ENCODE measurements at regions not wholly inside any gene's neighbourhood (a gene's known extent, or its start where the extent isn't known, plus 50 kb on each side); places are given as distances from the start of the nearest gene placed in this dataset.

DNA sequence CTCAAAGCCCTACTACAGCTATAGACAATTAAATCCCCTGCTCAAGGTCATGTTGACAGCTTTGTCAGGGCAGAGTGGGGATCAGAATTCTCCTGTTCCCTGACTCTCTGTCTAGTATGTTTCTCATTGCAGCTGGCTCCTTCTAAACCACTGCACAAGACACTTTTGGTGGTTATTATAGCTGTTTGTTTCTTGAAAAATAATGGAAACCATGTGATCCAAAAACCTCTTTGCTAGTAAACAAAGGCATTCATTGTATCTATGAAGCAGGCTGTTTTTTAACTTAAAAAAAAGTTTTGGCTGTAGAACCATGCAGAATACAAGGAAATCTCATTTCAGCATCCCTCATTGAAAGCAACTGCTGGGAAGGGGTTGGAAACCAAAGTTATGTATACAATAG is 352.5 kb upstream of the EPHA4 start:
- Histone ChIP-seq H3K9me2 (replicated peaks; ENCODE audit: insufficient read depth, low read length) (no peaks in the 10 kb centered on the region; the same call in 1 of the 2 replicates), H3K79me2 (ENCODE audit: insufficient read depth, low read length) (no peaks in the 10 kb centered on the region), H3K4me3 (ENCODE audit: insufficient read depth, low read length, poor library complexity, severe bottlenecking) (no peak overlapping the region), H3K36me3 (ENCODE audit: low read length) (no peaks in the 10 kb centered on the region), H4K20me1 (ENCODE audit: low read depth, low read length) (no peaks in the 10 kb centered on the region), H2AFZ (ENCODE audit: low read depth, low read length, severe bottlenecking) (no peak overlapping the region), H3K27ac (ENCODE audit: low read depth, low read length) (no peak overlapping the region), H3K4me2 (ENCODE audit: low read depth, low read length, poor library complexity, severe bottlenecking) (no peak overlapping the region), H3K9ac (ENCODE audit: low read length) (no peak overlapping the region), H3K27me3 (ENCODE audit: low read length) (no peaks in the 10 kb centered on the region), H3K9me3 (ENCODE audit: insufficient read depth, low read length) (no peaks in the 10 kb centered on the region), H3F3A (ENCODE audit: insufficient read depth) (no peaks in the 10 kb centered on the region)
- TF ChIP-seq, protein P1, sequence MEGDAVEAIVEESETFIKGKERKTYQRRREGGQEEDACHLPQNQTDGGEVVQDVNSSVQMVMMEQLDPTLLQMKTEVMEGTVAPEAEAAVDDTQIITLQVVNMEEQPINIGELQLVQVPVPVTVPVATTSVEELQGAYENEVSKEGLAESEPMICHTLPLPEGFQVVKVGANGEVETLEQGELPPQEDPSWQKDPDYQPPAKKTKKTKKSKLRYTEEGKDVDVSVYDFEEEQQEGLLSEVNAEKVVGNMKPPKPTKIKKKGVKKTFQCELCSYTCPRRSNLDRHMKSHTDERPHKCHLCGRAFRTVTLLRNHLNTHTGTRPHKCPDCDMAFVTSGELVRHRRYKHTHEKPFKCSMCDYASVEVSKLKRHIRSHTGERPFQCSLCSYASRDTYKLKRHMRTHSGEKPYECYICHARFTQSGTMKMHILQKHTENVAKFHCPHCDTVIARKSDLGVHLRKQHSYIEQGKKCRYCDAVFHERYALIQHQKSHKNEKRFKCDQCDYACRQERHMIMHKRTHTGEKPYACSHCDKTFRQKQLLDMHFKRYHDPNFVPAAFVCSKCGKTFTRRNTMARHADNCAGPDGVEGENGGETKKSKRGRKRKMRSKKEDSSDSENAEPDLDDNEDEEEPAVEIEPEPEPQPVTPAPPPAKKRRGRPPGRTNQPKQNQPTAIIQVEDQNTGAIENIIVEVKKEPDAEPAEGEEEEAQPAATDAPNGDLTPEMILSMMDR (IDR thresholded peaks at IDR 0.05; ENCODE audit: insufficient read depth, low read length, poor library complexity, severe bottlenecking): no peak
- TF ChIP-seq EZH2phosphoT487 (conservative IDR thresholded peaks at IDR 0.05; ENCODE audit: low read length): no peak

DNA sequence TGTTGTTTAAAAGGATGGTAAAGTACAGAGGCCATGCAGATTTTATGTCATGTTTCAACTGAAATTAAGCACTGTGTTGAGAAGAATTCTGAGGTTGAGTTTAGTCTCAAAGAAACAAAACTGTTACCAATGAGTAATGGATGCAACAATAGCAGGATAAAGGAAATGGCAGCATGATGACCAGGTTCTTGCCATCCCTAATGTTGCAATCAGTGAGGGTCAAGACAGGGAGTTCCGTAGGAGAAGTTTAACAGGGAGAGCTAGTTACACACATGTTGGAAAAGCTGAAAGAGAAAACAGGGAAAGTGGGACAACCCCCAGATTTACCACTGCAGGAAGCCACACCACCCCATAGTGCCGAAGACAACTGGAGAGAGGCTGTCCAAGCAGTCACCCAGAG is 343.8 kb upstream of the EPHA4 start:
- H3K4me2 ChIP-seq (ENCODE audit: low read depth, low read length, poor library complexity, severe bottlenecking): no peak overlapping the region
- no peaks in the 10 kb centered on the region for H3K9me3 ChIP-seq (ENCODE audit: insufficient read depth, low read length)
- no peaks in the 10 kb centered on the region for H3K36me3 ChIP-seq (ENCODE audit: low read length)
- H3K27ac ChIP-seq (ENCODE audit: low read depth, low read length): no peak overlapping the region
- H3K4me3 ChIP-seq (ENCODE audit: insufficient read depth, low read length, poor library complexity, severe bottlenecking): no peak overlapping the region
- no peak overlapping the region for H3K9ac ChIP-seq (ENCODE audit: low read length)
- no peaks in the 10 kb centered on the region for H3K27me3 ChIP-seq (ENCODE audit: low read length)
- H3F3A ChIP-seq (ENCODE audit: insufficient read depth): no peaks in the 10 kb centered on the region
- no peak for TF ChIP-seq EZH2phosphoT487 (conservative IDR thresholded peaks at IDR 0.05; ENCODE audit: low read length)
- TF ChIP-seq, protein P1 (IDR thresholded peaks at IDR 0.05; ENCODE audit: insufficient read depth, low read length, poor library complexity, severe bottlenecking): no peak
- no peaks in the 10 kb centered on the region for H3K9me2 ChIP-seq (replicated peaks; ENCODE audit: insufficient read depth, low read length)
- H2AFZ ChIP-seq (ENCODE audit: low read depth, low read length, severe bottlenecking): no peak overlapping the region
- H4K20me1 ChIP-seq (ENCODE audit: low read depth, low read length): no peaks in the 10 kb centered on the region
- no peaks in the 10 kb centered on the region for H3K79me2 ChIP-seq (ENCODE audit: insufficient read depth, low read length)

DNA sequence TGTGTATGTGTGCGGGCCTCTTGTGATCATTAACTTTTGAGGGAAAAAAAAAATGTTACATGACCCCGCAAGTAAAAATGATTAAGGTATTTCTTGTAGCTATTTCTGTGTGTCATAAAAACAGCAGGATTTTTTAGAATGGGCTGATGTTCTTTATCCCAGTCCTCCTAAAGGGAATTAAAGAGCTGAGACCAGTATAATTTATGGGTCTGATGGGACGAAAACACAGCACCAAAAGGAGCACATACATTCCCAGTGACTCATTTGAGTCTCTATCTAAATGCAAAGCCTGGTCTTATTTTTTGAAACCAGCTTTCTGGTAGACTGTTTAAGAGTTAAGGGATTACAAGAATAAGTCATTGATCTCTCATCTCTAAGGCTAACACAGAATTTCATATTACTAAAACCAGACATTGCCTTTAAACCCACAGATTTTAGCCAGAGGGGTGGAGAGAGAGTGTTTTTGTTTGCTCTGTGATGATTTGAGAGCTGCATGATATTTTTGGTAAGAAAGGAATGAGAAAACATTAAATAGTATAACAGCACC is 342.3 kb upstream of the EPHA4 start:
- H3K4me3 ChIP-seq (ENCODE audit: insufficient read depth, low read length, poor library complexity, severe bottlenecking): no peak overlapping the region
- H3K79me2 ChIP-seq (ENCODE audit: insufficient read depth, low read length): no peaks in the 10 kb centered on the region
- no peaks in the 10 kb centered on the region for H3F3A ChIP-seq (ENCODE audit: insufficient read depth)
- no peaks in the 10 kb centered on the region for H3K9me3 ChIP-seq (ENCODE audit: insufficient read depth, low read length)
- H4K20me1 ChIP-seq (ENCODE audit: low read depth, low read length): no peaks in the 10 kb centered on the region
- H3K9ac ChIP-seq (ENCODE audit: low read length): no peak overlapping the region
- no peak overlapping the region for H3K27ac ChIP-seq (ENCODE audit: low read depth, low read length)
- no peaks in the 10 kb centered on the region for H3K9me2 ChIP-seq (replicated peaks; ENCODE audit: insufficient read depth, low read length)
- no peak overlapping the region for H3K4me2 ChIP-seq (ENCODE audit: low read depth, low read length, poor library complexity, severe bottlenecking)
- TF ChIP-seq EZH2phosphoT487 (conservative IDR thresholded peaks at IDR 0.05; ENCODE audit: low read length): no peak
- TF ChIP-seq, protein P1 (IDR thresholded peaks at IDR 0.05; ENCODE audit: insufficient read depth, low read length, poor library complexity, severe bottlenecking): no peak
- no peak overlapping the region for H2AFZ ChIP-seq (ENCODE audit: low read depth, low read length, severe bottlenecking)
- no peaks in the 10 kb centered on the region for H3K36me3 ChIP-seq (ENCODE audit: low read length)
- H3K27me3 ChIP-seq (ENCODE audit: low read length): no peaks in the 10 kb centered on the region
